Putamen (tissue), 1 donor: ENCODE measurements at regions not wholly inside any gene's neighbourhood (a gene's known extent, or its start where the extent isn't known, plus 50 kb on each side); places are given as distances from the start of the nearest gene placed in this dataset.
"Not testable (repeated sequence)": the region's sequence is repeated elsewhere in the genome, so short reads cannot be mapped to it uniquely, and the experiment has no call there.

Source experiments
- DNase-seq: peaks from one replicate; pipeline ENCODE4 v3.0.0-alpha.2; 2016; ENCODE audit warnings: low spot score

GRCh38 chr1:220942278-220942677 is 63.0 kb downstream of the HLX start:
- no peak for DNase-seq

DNA sequence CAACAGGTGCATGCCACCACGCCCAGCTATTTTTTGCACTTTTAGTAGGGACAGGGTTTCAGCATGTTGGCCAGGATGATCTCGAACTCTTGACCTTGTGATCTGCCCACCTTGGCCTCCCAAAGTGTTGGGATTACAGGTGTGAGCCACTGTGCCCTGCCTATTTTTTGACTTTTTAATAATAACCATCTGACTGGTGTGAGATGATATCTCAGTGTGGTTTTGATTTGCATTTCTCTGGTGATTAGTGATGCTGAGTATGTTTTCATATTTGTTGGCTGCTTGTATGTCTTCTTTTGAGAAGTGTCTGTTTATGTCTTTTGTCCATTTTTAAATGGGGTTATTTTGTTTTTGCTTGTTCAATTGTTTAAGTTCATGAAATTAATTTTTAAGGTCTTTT is 63.7 kb downstream of the HLX start:
- DNase-seq, result not testable (repeated sequence)

DNA sequence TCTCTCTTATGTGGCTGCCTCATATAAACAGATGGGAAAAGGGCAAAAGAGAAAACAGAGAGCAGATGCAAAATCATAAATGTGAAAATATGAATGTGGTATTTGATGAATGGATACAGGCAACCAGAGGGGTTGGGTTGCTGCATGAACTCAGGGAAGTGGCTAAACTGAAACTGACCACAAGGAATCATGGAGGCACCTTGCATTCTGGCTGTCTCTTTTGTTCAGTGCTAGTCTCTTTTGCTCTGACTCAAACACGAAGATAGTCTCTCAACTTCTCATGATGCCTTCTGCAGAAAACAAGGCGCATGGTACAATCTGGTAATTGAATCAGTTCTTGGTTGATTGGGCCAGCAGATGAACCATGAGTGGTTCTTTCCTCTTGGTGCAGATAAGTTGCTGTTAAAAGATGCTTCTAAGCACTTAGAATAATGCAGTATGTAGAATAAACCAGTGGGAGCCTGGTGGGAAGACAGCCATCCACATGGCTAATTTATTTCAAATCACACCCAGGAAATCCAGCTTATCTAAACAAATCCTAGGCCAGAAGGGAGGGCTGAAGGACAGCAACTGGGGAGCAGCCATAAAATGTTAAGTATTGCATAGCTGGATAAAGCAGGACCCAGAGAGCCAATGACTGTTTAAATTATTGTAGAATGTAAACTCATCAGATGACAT is 64.2 kb downstream of the HLX start:
- no peak for DNase-seq

- DNase-seq, result no peak
These were observed 71.3 kb downstream of the HLX start for GRCh38 chr1:220950576-220950975.

DNA sequence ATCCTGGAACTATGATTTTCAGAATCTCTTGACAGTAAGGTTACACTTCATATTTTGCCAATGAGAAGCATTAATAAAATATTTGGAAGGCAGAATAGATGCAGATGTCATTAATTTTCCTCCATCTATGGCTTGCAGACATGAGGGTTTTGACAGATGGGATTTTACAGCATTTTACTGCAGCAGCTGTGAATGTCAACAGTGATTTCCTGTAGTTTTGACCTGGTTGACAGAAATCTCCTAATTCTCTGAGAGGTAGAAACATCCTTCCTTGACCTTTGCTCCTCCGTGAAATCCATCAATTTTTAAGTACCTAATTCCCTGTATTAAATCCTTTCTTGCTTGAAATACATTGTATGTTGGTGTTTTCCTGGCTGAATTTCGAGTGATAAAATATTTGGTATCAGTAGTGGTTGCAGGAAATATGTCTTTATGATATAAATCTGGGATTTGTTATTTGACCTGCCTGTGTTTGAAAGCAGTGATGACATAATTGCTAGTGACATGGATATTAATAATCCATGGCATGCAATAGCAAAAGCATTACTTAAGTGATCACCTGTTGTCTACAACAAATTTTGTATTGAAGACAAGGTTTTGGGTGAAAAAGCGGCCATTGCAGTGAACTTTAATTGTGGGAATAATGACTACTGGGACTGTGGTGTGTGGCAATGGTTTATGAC is 73.9 kb downstream of the HLX start:
- DNase-seq, result no peak

GRCh38 chr1:220954321-220955075 is 75.3 kb downstream of the HLX start:
- DNase-seq, result no peak

GRCh38 chr1:220955116-220955515 is 75.9 kb downstream of the HLX start:
- DNase-seq, result no peak

- DNase-seq, result no peak
These were observed 77.4 kb downstream of the HLX start for GRCh38 chr1:220956501-220957232.

GRCh38 chr1:220957233-220957605 is 78.0 kb downstream of the HLX start:
- DNase-seq, result no peak

- DNase-seq, result no peak
These were observed 79.0 kb downstream of the HLX start for GRCh38 chr1:220958234-220958633.

DNA sequence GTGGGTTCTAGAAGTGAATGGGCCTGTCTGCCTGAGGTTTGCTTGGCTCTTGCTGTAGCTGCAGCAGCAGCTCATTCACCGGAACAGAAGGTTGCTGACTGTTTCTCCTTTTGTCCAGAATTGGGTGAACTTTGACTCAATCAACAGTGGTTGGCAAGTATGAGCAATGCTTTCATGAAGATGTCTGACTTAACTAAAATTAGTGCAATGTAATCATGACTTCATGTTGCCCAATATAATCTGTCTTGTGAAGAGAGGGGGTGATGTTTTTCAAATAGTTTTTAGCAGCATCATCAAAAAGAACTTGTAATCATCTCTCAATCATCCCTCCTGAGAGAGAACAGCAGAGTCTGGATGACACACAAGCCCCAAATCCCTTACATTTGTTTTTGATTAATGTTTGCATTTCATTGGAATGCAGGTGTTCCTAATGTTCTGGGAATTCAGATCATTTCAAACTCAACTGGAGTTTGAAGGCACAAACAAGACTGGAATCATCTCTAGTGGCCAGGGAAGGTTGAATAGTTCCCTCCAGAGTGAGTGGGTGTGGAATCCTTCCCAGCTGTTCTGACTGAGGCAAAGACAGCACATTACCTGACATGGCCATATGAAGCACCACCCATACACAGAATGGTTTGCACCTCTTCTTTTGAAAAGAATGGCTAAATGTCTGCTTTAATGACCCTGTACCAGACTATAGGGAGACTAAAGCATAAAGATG is 82.9 kb downstream of the HLX start:
- DNase-seq, result no peak

- DNase-seq, result no peak
These were observed 86.8 kb downstream of the HLX start for GRCh38 chr1:220966041-220966440.

DNA sequence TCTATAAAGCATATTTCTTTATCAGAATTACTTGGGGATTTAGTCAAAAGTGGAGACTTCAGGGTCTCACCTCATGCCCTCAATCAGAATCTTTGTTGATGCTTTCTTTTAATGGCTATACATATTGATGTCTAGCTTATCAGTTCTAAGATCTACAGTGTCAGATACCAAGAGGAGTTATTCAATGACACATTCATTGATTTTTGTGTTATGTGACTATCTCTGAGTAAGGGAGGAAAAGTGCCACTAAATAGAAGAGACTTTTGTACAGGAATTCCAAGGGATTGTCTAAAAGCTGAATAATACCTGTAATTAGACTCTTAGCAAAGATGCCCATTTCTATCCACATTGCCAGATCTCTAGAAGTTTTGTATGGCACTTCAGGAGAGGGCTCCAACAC is 87.2 kb downstream of the HLX start:
- no peak for DNase-seq

GRCh38 chr1:220966881-220967611 is 87.8 kb downstream of the HLX start:
- no peak for DNase-seq

- no peak for DNase-seq
These were observed 88.7 kb downstream of the HLX start for GRCh38 chr1:220967911-220968310.

DNA sequence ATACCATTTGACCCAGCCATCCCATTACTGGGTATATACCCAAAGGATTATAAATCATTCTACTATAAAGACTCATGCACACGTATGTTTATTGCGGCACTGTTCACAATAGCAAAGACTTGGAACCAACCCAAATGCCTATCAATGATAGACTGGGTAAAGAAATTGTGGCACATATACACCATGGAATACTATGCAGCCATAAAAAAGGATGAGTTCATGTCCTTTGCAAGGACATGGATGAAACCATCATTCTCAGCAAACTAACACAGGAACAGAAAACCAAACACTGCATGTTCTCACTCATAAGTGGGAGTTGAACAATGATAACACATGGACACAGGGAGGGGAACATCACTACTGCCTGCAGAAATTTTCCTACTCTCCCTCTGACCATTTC is 90.0 kb downstream of the HLX start:
- not testable (repeated sequence) for DNase-seq

- no peak for DNase-seq
These were observed 91.1 kb downstream of the HLX start for GRCh38 chr1:220970311-220970710.

DNA sequence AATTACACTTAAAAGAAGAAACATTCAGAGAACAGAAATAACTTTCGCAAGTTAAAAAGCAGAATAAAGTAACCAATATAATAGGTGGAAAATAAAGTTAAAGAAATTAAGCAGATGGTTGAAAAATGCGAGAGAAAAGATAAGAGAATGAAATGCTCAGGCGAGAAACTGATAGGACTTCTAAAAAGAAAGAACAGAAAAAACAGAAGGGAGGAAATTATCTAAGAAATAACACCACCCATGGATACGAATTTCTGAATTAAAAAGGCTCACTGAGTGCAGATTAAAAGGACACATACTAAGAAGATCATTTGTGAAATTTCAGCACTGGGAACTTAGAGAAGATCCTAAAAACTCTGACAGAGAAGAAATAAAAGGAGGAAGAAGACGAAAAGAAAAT is 92.0 kb downstream of the HLX start:
- no peak for DNase-seq

GRCh38 chr1:220974431-220974830 is 95.2 kb downstream of the HLX start:
- DNase-seq, result no peak

- DNase-seq, result no peak
These were observed 97.1 kb downstream of the HLX start for GRCh38 chr1:220976390-220976789.

GRCh38 chr1:220979371-220979770 is 100.1 kb downstream of the HLX start:
- no peak for DNase-seq
